GM12873 (cell line): ENCODE measurements at regions not wholly inside any gene's neighbourhood (a gene's known extent, or its start where the extent isn't known, plus 50 kb on each side); places are given as distances from the start of the nearest gene placed in this dataset.

Source experiments
- TF ChIP-seq, protein P1 (sequence below): IDR thresholded peaks from 2 replicates; pipeline ENCODE4 v1.5.1; 2012; ENCODE audit warnings: low read depth, mild to moderate bottlenecking, moderate library complexity, low read length, control low read depth; ENCODE audit not compliant: insufficient read depth; ENCODE audit errors: missing control alignments

DNA sequence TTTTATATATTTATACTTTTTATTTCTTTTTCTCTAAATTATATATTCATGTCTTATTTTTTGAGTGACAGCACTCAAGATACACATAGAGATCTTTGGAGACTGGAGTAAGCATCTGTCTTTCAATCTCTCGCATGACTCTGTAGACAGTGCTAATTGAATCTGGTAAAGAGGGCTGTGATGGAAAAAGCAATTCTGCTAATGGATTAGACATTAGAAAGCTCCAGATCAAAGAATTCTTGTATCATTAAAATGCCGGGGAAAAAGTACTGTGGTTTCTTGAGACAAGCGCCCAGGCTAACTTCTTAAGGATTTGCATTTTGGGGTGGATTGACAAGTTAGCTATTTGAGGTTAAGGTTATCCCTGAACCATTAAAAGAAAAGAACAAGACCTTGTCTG lies 383.1 kb upstream of the TNP1 start:
- TF ChIP-seq, protein P1, sequence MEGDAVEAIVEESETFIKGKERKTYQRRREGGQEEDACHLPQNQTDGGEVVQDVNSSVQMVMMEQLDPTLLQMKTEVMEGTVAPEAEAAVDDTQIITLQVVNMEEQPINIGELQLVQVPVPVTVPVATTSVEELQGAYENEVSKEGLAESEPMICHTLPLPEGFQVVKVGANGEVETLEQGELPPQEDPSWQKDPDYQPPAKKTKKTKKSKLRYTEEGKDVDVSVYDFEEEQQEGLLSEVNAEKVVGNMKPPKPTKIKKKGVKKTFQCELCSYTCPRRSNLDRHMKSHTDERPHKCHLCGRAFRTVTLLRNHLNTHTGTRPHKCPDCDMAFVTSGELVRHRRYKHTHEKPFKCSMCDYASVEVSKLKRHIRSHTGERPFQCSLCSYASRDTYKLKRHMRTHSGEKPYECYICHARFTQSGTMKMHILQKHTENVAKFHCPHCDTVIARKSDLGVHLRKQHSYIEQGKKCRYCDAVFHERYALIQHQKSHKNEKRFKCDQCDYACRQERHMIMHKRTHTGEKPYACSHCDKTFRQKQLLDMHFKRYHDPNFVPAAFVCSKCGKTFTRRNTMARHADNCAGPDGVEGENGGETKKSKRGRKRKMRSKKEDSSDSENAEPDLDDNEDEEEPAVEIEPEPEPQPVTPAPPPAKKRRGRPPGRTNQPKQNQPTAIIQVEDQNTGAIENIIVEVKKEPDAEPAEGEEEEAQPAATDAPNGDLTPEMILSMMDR: no peak

DNA sequence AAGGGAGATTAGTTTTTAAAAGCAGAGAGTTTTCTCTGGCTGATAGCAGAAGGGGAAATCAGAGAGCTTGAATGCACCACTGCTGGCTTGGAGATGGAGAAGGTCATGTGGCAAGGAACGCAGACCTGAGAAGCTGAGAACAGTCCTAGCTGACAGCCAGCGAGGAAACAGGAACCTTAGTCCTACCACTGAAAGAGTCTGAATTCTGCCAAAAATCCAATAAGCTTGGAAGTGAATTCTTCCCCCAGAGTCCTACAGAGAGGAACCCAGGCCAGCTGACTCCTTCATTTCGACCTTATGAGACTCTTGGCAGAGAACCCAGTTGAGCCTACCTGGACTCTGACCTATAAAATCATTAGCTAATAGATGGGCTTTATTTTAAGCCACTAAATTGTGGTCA lies 371.9 kb upstream of the TNP1 start:
- TF ChIP-seq, protein P1: no peak

DNA sequence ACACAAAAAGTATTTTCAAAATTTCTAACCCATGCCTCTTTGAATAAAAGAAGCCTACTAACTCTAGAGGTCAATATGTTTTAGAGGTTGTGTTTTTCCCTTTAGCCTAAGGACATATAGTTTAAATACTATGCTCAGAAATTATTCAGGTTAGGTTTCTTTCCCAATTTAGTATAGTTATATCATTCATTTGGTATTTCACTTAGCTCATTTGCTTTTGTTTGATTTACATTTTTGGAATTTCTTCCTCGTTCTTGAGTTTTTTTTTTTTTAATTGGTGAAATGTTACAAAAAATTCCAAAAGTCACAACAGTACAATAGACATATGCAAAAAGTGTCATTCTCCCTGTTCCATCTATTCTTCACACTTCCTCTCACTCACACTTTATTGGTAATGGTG lies 371.3 kb upstream of the TNP1 start:
- TF ChIP-seq, protein P1: no peak

DNA sequence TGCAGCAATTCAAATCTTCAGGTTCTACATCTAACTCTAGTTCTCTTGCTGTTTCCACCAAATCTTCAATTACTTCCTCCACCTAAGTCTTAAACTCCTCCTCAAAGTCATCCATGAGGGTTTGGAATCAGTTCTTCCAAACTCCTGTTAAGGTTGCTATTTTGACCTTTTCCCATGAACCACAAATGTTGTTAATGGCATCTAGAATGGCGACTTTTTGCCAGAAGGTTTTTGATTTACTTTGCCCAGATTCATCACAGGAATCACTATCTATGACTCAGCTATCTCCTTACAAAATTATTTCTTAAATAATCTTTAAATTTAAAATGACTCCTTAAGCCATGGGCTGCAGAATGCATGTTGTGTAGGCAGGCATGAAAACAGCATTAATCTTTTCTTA lies 368.9 kb upstream of the TNP1 start:
- TF ChIP-seq, protein P1: no peak

DNA sequence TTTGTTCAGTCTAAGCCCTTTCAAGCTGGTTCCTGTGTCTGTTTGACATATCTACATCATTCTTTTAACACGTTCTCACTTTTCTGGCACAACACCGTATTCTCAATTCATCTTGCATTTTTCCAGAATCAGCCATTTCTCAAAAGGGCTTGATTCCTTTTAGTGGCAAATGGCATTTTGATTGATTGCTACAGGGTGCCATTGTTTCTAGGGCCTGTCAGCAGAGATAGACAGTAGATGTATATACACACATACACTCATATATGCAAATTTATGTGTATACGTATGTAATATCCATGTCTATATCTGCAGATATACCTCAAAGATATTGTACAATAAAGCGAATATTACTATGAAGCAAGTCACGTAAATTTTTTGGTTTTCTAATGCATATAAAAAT lies 367.9 kb upstream of the TNP1 start:
- TF ChIP-seq, protein P1: no peak

DNA sequence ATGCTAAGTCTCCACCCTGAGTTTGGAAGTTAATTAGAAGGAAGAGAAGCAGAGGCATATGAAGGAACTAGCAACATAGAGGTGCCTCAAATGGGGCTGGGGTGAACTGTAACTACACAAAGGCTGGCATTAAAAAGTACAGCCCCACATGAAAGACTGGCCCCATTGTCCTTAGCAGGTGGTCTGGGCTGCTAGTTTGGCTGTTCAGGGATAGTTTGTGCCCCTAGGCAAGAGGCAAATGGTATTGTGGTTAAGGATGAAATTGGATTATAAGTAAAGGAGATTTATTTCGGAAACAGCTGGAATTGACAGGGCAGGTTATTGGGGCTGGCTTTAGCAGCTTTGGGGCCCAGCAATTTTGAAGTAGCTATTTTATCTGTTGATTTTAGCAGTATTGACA lies 365.7 kb upstream of the TNP1 start:
- TF ChIP-seq, protein P1: no peak

DNA sequence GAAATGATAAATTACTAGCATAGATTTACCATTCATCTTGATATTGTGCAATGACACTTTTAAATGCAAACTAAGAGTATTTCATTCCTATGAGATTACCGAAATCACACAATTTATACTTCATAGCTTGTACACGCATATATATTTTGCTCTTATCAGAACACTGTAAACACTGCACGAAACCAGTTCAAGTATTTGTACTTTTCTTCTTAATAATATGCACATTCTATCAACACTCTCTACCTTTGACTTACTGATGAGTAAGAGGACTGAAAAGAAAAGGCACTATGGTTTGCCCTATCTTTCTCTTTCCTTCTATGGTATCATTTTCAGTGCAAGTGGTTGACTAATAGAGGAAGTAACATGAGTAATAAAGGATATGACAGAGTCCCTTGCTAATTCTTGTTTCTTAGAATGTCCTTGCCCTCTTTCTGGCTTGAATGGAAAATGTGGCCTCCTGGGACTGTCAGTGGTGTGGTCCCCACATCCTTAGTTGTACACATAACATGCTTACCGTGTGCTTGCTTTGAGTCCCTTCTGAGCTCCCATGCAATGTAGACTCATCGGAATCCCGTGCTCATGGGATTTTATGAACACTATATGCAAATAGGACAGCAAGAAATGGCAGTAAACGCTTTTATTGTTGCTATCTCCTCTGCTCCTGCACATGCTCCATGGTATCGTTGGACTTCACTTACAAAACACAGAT lies 363.5 kb upstream of the TNP1 start:
- TF ChIP-seq, protein P1: no peak
